Activated T-cell treated with anti-CD3 and anti-CD28 coated beads, Interleukin-2, amount 50 U/mL, for 24 hours (primary cell): ENCODE measurements at regions not wholly inside any gene's neighbourhood (a gene's known extent, or its start where the extent isn't known, plus 50 kb on each side); places are given as distances from the start of the nearest gene placed in this dataset.

Experiments
- DNase-seq: peaks from one replicate; pipeline ENCODE4 v3.0.0-alpha.2; 2020
- H3K27ac Mint-ChIP-seq: 2 replicates; pipeline ENCODE4 v1.8.0; 2020; ENCODE audit warnings: mild to moderate bottlenecking, mixed read lengths
- H3K27me3 Mint-ChIP-seq: 2 replicates; pipeline ENCODE4 v1.8.0; 2020; ENCODE audit warnings: mixed read lengths
- H3K36me3 Mint-ChIP-seq: 2 replicates; pipeline ENCODE4 v1.8.0; 2020; ENCODE audit warnings: low read depth, mixed read lengths
- H3K4me1 Mint-ChIP-seq: 2 replicates; pipeline ENCODE4 v1.8.0; 2020; ENCODE audit warnings: low read depth, mixed read lengths
- H3K4me3 Mint-ChIP-seq: 2 replicates; pipeline ENCODE4 v1.8.0; 2020; ENCODE audit warnings: mild to moderate bottlenecking, moderate library complexity, mixed read lengths
- H3K9me3 Mint-ChIP-seq: 2 replicates; pipeline ENCODE4 v1.8.0; 2020; ENCODE audit warnings: mixed read lengths

DNA sequence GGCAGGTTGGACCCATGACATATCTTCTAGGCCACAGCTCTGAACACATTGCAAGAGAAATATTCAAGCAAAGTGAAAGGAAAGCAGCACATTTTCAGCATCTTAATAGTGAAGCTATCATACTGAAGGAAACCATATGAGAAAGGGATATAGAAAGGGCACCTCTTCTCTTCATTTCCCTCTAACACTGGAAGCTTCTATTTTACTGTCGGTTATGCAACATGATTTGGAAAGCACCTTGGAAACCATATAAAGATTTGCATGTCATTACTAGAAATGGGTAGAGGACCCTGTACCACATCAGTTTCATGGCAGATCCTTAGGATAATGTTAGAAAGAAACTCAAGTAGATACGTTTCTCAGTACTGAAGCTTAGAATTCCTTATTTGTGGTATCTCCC is 70.5 kb upstream of the HMGN3 start:
- Mint-ChIP-seq H3K4me1 (no peaks in the 10 kb centered on the region), H3K36me3 (no peaks in the 10 kb centered on the region), H3K27me3 (no peaks in the 10 kb centered on the region), H3K4me3 (no peak overlapping the region), H3K27ac (no peak overlapping the region), H3K9me3 (no peaks in the 10 kb centered on the region)
- no peak for DNase-seq

DNA sequence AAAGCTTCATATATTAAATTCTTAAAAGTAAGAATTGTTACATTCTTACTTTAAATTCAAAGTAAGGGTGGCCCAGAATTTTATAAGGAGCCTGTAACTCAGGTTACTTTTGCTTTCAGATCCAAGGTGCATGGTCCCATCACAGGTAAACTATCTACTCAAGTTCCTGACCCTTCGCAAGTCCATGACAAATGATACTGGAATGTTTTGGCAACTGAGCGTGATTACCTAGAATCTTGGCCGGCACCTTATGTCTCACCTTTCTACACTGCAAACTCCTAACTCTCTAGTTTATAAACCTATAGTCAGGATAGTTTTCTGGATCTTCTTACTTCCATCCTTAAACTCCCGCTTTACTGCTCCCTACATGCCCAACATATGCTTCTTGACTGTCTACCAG is 67.9 kb upstream of the HMGN3 start:
- Mint-ChIP-seq H3K4me3 (no peak overlapping the region), H3K27me3 (no peaks in the 10 kb centered on the region), H3K9me3 (no peaks in the 10 kb centered on the region), H3K36me3 (no peaks in the 10 kb centered on the region), H3K27ac (no peak overlapping the region), H3K4me1 (no peaks in the 10 kb centered on the region)
- no peak for DNase-seq

DNA sequence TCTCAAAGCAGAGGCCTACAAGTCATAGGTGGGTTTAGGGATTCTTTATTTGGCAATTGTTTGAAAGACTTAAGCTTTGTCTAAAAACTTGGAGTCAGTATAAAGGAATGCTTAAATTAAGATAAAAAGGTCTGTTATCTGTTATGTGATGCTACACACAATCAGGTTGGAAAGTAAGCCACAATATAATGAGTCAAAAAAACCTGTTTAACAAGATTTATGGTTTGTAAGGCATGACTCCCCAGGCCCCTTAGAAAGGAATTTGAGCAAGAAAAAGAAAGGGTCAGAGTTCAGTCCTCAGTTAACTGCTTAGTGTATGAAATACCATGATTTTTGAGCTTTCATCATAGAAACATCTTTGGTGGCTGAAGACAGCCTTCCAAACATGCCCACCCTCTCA is 66.8 kb upstream of the HMGN3 start:
- Mint-ChIP-seq H3K9me3 (no peaks in the 10 kb centered on the region), H3K4me3 (no peak overlapping the region), H3K27ac (no peak overlapping the region), H3K36me3 (no peaks in the 10 kb centered on the region), H3K27me3 (peaks cover 3% of the 10 kb centered on the region), H3K4me1 (no peaks in the 10 kb centered on the region)
- DNase-seq = no peak

DNA sequence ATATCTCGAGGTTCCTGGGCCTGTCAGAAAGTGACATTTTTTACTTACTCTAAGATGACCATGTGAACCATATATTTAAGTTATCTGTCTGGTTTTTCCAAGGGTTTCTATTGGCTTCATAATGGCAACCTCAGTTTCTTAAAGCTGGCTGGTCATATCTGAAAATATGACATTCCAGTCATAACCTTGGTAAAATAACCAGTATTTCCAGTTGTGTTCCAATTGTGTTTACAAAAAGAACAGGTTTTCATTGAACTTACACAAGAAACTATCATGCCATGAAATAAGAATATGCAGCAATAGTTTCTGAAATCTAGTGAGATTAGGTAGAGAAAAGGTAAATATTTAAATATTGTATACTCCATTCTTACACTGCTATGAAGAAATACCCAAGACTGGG is 61.7 kb upstream of the HMGN3 start:
- DNase-seq = no peak

More for the DNA sequence above, 61.7 kb upstream of the HMGN3 start:
- Mint-ChIP-seq H3K9me3 (no peaks in the 10 kb centered on the region), H3K4me1 (no peaks in the 10 kb centered on the region), H3K4me3 (no peak overlapping the region), H3K27me3 (peaks cover 6% of the 10 kb centered on the region), H3K36me3 (no peaks in the 10 kb centered on the region), H3K27ac (no peak overlapping the region)
